Brain microvascular endothelial cell (primary cell): ENCODE measurements at regions not wholly inside any gene's neighbourhood (a gene's known extent, or its start where the extent isn't known, plus 50 kb on each side); places are given as distances from the start of the nearest gene placed in this dataset.
"Not testable (repeated sequence)": the region's sequence is repeated elsewhere in the genome, so short reads cannot be mapped to it uniquely, and the experiment has no call there.

Source experiments
- DNase-seq: peaks from one replicate; pipeline ENCODE4 v3.0.0-alpha.2; 2020
- H3K27ac ChIP-seq: fragments of 250-450 bp; sonication (Bioruptor Pico); 2 replicates; pipeline ENCODE4 v1.5.1; 2020; ENCODE audit warnings: mild to moderate bottlenecking, moderate library complexity
- H3K27me3 ChIP-seq: fragments of 250-450 bp; sonication (Bioruptor Pico); replicated peaks from 2 replicates; pipeline ENCODE4 v1.5.1; 2020; ENCODE audit warnings: mild to moderate bottlenecking
- H3K36me3 ChIP-seq: fragments of 250-450 bp; sonication (Bioruptor Pico); replicated peaks from 2 replicates; pipeline ENCODE4 v1.5.1; 2020; ENCODE audit warnings: mild to moderate bottlenecking
- H3K4me3 ChIP-seq: 2 replicates; pipeline ENCODE4 v1.5.1; 2011; ENCODE audit warnings: low read depth, mild to moderate bottlenecking, control low read depth, low read length, moderate library complexity
- in situ Hi-C: cut with HindIII; loops from 2 replicates; pipeline ENCODE4 v1.10.0; 2017; ENCODE audit warnings: low sequenced_read_pairs, low pct_ligation_motif_present
- TF ChIP-seq, protein P1 (sequence below): IDR thresholded peaks from 2 replicates; pipeline ENCODE4 v1.5.1; 2011; ENCODE audit warnings: low read depth, mild to moderate bottlenecking, moderate library complexity, low read length, control low read depth, inconsistent platforms; ENCODE audit errors: missing control alignments

DNA sequence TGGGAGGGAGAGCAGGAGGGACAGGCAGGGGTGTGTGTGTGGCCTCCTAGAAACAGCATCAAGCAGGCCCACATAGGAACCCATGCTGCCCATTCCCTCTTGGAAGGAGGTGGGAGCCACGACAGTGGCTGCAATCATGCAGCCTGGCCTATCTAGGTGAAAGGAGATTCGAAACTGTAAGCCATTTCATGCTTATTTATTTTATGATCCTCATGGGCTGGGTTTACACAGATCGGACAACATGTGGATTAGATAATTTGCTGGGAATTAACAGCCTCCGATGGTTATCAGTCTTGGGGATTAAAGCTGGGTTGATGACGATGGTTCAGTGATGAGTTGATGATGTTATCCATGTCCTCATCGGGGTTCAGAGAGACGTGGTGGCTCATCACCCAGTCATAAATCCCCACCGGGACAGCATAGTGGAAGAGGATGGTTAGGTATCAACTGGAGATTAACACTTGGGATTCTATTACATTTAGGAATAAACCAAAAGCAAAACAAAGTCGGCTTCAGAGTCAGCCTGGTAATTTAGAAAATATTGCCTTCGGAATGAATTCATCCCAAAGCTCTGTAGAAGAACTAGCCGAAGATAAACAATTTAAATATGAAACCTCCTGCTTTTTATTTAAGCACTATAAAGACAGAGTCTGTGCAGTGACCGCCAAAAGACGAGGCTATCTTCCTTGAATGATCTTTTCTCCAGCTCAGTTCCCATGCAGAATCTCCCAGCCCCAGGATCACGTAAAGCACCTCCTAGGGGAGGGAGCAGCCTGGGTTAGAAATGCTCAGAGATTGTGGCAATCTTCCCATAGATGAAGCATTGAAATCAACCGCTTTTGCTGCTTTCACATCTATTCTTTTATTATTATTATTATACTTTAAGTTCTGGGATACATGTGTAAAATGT is 252.8 kb downstream of the FOXD2 start:
- DNase-seq, result no peak
- TF ChIP-seq, protein P1, sequence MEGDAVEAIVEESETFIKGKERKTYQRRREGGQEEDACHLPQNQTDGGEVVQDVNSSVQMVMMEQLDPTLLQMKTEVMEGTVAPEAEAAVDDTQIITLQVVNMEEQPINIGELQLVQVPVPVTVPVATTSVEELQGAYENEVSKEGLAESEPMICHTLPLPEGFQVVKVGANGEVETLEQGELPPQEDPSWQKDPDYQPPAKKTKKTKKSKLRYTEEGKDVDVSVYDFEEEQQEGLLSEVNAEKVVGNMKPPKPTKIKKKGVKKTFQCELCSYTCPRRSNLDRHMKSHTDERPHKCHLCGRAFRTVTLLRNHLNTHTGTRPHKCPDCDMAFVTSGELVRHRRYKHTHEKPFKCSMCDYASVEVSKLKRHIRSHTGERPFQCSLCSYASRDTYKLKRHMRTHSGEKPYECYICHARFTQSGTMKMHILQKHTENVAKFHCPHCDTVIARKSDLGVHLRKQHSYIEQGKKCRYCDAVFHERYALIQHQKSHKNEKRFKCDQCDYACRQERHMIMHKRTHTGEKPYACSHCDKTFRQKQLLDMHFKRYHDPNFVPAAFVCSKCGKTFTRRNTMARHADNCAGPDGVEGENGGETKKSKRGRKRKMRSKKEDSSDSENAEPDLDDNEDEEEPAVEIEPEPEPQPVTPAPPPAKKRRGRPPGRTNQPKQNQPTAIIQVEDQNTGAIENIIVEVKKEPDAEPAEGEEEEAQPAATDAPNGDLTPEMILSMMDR, result no peak
- Histone ChIP-seq H3K27ac (no peak overlapping the region), H3K4me3 (no peak overlapping the region), H3K36me3 (no peaks in the 10 kb centered on the region), H3K27me3 (no peaks in the 10 kb centered on the region)
- in situ Hi-C loops, result no loop called here

DNA sequence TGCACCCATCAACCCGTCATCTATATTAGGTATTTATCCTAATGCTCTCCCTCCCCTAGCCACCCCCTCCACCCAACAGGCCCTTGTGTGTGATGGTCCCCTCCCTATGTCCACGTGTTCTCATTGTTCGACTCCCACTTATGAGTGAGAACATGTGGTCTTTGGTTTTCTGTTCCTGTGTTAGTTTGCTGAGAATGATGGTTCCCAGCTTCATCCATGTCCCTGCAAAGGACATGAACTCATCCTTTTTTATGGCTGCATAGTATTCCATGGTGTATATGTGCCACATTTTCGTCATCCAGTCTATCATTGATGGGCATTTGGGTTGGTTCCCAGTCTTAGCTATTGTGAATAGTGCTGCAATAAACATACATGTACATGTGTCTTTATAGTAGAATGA is 253.4 kb downstream of the FOXD2 start:
- H3K36me3 ChIP-seq, in situ Hi-C loops, H3K27me3 ChIP-seq, DNase-seq, H3K27ac ChIP-seq, H3K4me3 ChIP-seq: not testable (repeated sequence)

DNA sequence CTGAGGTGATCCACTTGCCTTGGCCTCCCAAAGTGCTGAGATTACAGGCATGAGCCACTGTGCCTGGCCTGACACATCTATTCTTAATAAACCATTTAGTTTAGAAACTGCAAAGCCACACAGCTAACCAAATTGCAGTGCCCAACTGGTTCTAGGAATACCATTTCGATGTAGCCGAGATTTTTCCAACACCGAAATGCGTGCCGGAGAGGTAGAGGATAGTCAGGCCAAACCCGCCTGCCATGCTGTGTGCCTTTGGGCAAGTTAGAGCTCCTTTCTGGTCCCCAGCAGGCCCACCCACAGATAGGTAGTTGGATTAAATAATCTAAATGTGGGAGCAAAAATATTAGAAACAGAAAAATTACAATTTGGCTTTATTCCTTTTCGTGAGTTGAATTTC is 254.4 kb downstream of the FOXD2 start:
- DNase-seq, result no peak
- Histone ChIP-seq H3K27ac (no peak overlapping the region), H3K27me3 (no peaks in the 10 kb centered on the region), H3K4me3 (no peak overlapping the region), H3K36me3 (no peaks in the 10 kb centered on the region)
- TF ChIP-seq, protein P1, result no peak
- in situ Hi-C loops, result no loop called here

DNA sequence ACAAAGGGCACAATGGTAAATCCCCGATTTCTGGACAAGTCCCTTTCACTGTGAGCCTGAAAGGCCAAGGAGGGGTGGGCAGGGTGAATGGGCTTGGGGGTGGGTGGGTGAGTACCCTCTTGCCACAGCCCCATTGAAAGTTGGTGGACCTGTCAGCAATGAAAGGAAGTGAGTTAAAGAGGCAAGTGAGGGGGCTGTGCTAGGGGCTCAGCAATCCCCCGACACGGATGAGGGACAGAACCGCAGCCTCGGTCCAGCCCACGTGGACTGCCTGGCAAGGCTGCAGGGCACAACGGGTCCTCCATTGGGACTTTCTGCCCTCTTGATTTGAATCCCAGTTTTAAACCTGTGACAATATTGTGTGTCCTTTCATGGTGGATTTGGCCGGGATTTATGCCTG is 255.3 kb downstream of the FOXD2 start:
- Histone ChIP-seq H3K36me3 (no peaks in the 10 kb centered on the region), H3K27ac (no peak overlapping the region), H3K4me3 (no peak overlapping the region), H3K27me3 (no peaks in the 10 kb centered on the region)
- TF ChIP-seq, protein P1, result no peak
- in situ Hi-C loops, result no loop called here
- DNase-seq, result no peak

DNA sequence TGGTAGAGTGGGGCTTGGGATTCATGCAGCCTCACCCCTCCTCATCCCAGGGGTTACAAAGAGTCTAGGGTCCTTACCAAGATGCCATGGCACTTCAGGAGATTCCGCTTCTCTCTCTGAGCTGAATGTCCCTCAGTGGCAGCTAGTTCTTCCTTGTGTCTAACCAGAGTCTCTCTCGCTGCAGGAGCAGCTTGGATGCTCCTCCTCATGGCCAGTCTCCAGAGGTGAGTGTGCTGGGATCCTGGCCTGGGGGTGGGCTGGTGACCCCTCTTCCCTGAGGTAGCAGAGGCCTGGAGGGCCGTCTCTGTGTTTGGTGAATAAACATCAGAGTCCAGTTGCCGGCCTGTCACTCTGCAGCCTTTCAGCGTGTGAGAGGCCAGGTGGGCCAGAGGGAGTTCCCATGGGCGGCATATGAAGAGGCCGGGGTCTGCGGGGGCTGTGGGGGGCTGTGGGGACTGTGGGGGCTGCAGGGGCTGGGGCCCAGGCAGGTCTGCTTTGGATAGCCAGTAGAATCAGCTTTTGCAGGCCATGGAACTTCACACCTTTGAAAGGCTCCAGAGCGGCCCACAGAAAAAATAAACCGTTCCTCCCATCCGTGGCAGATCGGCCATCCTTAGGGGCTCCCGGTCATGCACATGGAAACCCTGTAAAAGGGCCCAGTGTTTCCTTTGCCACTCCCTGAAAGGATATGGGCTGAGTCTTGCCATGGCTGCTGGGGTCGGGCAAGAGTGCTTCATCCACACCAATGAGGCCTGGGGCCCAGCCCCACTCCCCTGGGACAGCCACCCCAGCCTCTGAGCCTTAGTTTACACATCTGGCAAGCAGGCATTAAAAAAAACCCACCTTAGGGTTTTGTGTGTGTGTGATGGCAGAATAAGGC is 256.4 kb downstream of the FOXD2 start:
- DNase-seq, result no peak
- Histone ChIP-seq H3K36me3 (no peaks in the 10 kb centered on the region), H3K4me3 (no peak overlapping the region), H3K27me3 (no peaks in the 10 kb centered on the region), H3K27ac (no peak overlapping the region)
- TF ChIP-seq, protein P1, result no peak
- in situ Hi-C loops, result no loop called here

DNA sequence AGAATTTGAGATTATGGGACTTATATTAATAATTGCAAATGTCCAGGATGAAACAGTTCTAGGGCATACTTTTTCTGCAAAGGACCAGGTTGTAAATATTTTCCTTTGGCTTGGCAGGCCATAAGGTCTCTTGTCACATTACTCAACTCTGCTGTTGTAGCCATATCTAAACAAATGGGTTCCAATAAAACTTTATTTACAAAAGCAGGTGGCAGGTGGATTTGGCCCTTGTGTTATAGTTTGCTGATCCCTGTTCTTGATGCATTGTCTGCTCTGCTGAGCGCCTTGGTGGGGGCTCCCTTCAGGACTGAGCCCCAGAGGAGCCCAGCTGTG is 258.5 kb downstream of the FOXD2 start:
- H3K36me3 ChIP-seq, result no peaks in the 10 kb centered on the region
- H3K27ac ChIP-seq, result no peak overlapping the region
- in situ Hi-C loops, result no loop called here
- DNase-seq, result no peak
- TF ChIP-seq, protein P1, result no peak
- no peaks in the 10 kb centered on the region for H3K27me3 ChIP-seq
- no peak overlapping the region for H3K4me3 ChIP-seq
